ACHN (cell line): ENCODE measurements at regions not wholly inside any gene's neighbourhood (a gene's known extent, or its start where the extent isn't known, plus 50 kb on each side); places are given as distances from the start of the nearest gene placed in this dataset.
"Not testable (repeated sequence)": the region's sequence is repeated elsewhere in the genome, so short reads cannot be mapped to it uniquely, and the experiment has no call there.

Experiments
- DNase-seq: peaks from one replicate; pipeline ENCODE4 v3.0.0-alpha.2; 2015
- in situ Hi-C: cut with HindIII; loops from 2 replicates; pipeline ENCODE4 v1.10.0; 2017; ENCODE audit warnings: low sequenced_read_pairs, low pct_ligation_motif_present, low pct_unique_long_range_greater_than_20kb

GRCh38 chr20:26373066-26373465 is 676.4 kb upstream of the ZNF337 start:
- in situ Hi-C loops, DNase-seq: not testable (repeated sequence)

- in situ Hi-C loops = no loop called here
- no peak for DNase-seq
Measured at GRCh38 chr20:26354511-26354910, 657.9 kb upstream of the ZNF337 start.

- in situ Hi-C loops = no loop called here
- DNase-seq = no peak
Measured at GRCh38 chr20:26347396-26347795, 650.7 kb upstream of the ZNF337 start.

GRCh38 chr20:26340460-26341065 is 643.9 kb upstream of the ZNF337 start:
- DNase-seq, in situ Hi-C loops: not testable (repeated sequence)

- in situ Hi-C loops = no loop called here
- DNase-seq = no peak
Measured at GRCh38 chr20:26324177-26324576, 627.5 kb upstream of the ZNF337 start.

GRCh38 chr20:26315054-26315453 is 618.4 kb upstream of the ZNF337 start:
- DNase-seq = no peak

GRCh38 chr20:26309720-26310119 is 613.1 kb upstream of the ZNF337 start:
- in situ Hi-C loops = not testable (repeated sequence)

More at GRCh38 chr20:26315054-26315453, 618.4 kb upstream of the ZNF337 start:
- in situ Hi-C loops = no loop called here

GRCh38 chr20:26308961-26309360 is 612.3 kb upstream of the ZNF337 start:
- DNase-seq = no peak
- in situ Hi-C loops = no loop called here

More at GRCh38 chr20:26309720-26310119, 613.1 kb upstream of the ZNF337 start:
- DNase-seq = not testable (repeated sequence)

- in situ Hi-C loops = no loop called here
- no peak for DNase-seq
Measured at GRCh38 chr20:26295006-26295405, 598.4 kb upstream of the ZNF337 start.

GRCh38 chr20:26288379-26289061 is 591.9 kb upstream of the ZNF337 start:
- in situ Hi-C loops, DNase-seq: not testable (repeated sequence)

- in situ Hi-C loops = no loop called here
- DNase-seq = no peak
Measured at GRCh38 chr20:26279238-26279637, 582.6 kb upstream of the ZNF337 start.

GRCh38 chr20:26277339-26277738 is 580.7 kb upstream of the ZNF337 start:
- in situ Hi-C loops = no loop called here
- no peak for DNase-seq

- in situ Hi-C loops = no loop called here
- DNase-seq = no peak
Measured at GRCh38 chr20:26276554-26277210, 580.0 kb upstream of the ZNF337 start.

GRCh38 chr20:26268762-26269161 is 572.1 kb upstream of the ZNF337 start:
- DNase-seq, in situ Hi-C loops: not testable (repeated sequence)

- in situ Hi-C loops = not testable (repeated sequence)
Measured at GRCh38 chr20:26260925-26261324, 564.3 kb upstream of the ZNF337 start.

GRCh38 chr20:26252311-26252975 is 555.8 kb upstream of the ZNF337 start:
- in situ Hi-C loops, DNase-seq: not testable (repeated sequence)

More at GRCh38 chr20:26260925-26261324, 564.3 kb upstream of the ZNF337 start:
- not testable (repeated sequence) for DNase-seq

GRCh38 chr20:26251376-26251775 is 554.7 kb upstream of the ZNF337 start:
- DNase-seq, in situ Hi-C loops: not testable (repeated sequence)

- in situ Hi-C loops, DNase-seq: not testable (repeated sequence)
Measured at GRCh38 chr20:26250249-26251114, 553.8 kb upstream of the ZNF337 start.
